ENCODE measurements at regions not wholly inside any gene's neighbourhood (a gene's known extent, or its start where the extent isn't known, plus 50 kb on each side); places are given as distances from the start of the nearest gene placed in this dataset.

DNA sequence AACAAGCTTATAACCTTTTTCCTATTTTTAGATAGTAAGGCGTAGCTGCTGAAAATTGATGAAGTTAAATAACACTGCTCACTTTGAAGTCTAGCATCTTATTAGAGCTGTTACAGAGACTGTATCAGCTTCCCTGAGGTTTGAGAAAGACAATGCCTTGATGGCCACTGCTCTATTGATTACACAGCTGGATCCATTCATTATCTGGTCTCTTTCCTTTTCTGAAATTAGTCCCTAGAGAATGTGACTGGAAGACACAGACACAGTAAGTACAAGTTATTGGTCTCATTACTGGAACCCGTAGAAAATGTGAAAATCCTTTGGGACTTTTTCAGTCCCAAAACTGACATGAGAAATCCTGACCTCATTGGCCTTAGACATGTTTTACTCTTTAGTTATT, 188.3 kb downstream of the NAF1 start:
- no peak for FAIRE-seq

DNA sequence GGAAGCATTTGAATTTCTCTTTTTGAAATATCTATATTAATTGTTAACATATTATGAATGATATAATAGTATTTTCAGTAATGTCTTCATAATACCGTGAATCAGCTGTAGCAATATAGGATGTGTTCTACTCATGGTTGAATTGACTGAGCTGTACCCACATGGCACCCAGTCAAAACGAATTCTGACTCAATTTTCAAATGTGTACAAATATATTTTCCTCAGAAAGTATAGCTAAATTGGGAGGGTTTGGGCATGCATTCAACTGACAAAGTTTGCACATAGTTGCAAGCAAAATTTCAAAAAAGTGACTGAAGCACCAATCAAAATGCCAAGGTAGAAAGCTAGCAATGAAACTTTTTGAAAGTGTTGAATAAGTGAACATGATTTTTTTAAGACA, 188.9 kb downstream of the NAF1 start:
- no peak overlapping the region for H3K4me2 ChIP-seq
- ATAC-seq (no peak), DNase-seq (ENCODE audit: low read depth in 1 of 2, low spot score in 1 of 2) (no peak), FAIRE-seq (no peak)
- ChIA-PET POLR2A (no interaction called here), CTCF (no interaction called here)
- no peak overlapping the region for H3K4me3 ChIP-seq
- H3K27ac ChIP-seq, result no peak overlapping the region
- H3K4me1 ChIP-seq, result no peaks in the 10 kb centered on the region
- no peak for TF ChIP-seq KDM1A (IDR thresholded peaks at IDR 0.05; ENCODE audit: low read depth)
- no peak for TF ChIP-seq JUNB (IDR thresholded peaks at IDR 0.05)
- TF ChIP-seq MAZ (IDR thresholded peaks at IDR 0.05; ENCODE audit: borderline replicate concordance, low read depth, low read length), result no peak
- TF ChIP-seq RARB (CRISPR knock-in tag; IDR thresholded peaks at IDR 0.05), result no peak
- TF ChIP-seq CBX8 (IDR thresholded peaks at IDR 0.05), result 0 out of 2 replicates have a peak, but pooled peaks have one; percentile 69
- no peak for TF ChIP-seq POLR2AphosphoS2 (conservative IDR thresholded peaks at IDR 0.05; ENCODE audit: low read length)
- TF ChIP-seq ZC3H11A (IDR thresholded peaks at IDR 0.05), result no peak
- peak; percentile 77; the same call in 1 of the 2 replicates for TF ChIP-seq RNF2 (IDR thresholded peaks at IDR 0.05; ENCODE audit: borderline replicate concordance, low read depth)
- no peak for TF ChIP-seq E2F6 (IDR thresholded peaks at IDR 0.05; ENCODE audit: borderline replicate concordance, low read depth)
- no peak for TF ChIP-seq ATOH8 (CRISPR knock-in tag; IDR thresholded peaks at IDR 0.05; ENCODE audit: low read depth)
- TF ChIP-seq, protein P1, sequence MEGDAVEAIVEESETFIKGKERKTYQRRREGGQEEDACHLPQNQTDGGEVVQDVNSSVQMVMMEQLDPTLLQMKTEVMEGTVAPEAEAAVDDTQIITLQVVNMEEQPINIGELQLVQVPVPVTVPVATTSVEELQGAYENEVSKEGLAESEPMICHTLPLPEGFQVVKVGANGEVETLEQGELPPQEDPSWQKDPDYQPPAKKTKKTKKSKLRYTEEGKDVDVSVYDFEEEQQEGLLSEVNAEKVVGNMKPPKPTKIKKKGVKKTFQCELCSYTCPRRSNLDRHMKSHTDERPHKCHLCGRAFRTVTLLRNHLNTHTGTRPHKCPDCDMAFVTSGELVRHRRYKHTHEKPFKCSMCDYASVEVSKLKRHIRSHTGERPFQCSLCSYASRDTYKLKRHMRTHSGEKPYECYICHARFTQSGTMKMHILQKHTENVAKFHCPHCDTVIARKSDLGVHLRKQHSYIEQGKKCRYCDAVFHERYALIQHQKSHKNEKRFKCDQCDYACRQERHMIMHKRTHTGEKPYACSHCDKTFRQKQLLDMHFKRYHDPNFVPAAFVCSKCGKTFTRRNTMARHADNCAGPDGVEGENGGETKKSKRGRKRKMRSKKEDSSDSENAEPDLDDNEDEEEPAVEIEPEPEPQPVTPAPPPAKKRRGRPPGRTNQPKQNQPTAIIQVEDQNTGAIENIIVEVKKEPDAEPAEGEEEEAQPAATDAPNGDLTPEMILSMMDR (IDR thresholded peaks at IDR 0.05), result no peak
- TF ChIP-seq, protein P2, sequence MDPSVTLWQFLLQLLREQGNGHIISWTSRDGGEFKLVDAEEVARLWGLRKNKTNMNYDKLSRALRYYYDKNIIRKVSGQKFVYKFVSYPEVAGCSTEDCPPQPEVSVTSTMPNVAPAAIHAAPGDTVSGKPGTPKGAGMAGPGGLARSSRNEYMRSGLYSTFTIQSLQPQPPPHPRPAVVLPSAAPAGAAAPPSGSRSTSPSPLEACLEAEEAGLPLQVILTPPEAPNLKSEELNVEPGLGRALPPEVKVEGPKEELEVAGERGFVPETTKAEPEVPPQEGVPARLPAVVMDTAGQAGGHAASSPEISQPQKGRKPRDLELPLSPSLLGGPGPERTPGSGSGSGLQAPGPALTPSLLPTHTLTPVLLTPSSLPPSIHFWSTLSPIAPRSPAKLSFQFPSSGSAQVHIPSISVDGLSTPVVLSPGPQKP (IDR thresholded peaks at IDR 0.05; ENCODE audit: low read depth, low read length), result no peak
- TF ChIP-seq ZFP36 (IDR thresholded peaks at IDR 0.05; ENCODE audit: borderline replicate concordance, partially characterized antibody), result no peak
- TF ChIP-seq USF2 (IDR thresholded peaks at IDR 0.05), result no peak
- WGBS (ENCODE audit: missing lambda C conversion rate), result 13% methylated on average over 2 of the region's 2 CpGs
- no peaks in the 10 kb centered on the region for H3K9me3 ChIP-seq

More for the DNA sequence above, 188.3 kb downstream of the NAF1 start:
- Histone ChIP-seq H3K9me3 (no peaks in the 10 kb centered on the region), H3K4me2 (no peak overlapping the region), H3K27ac (no peak overlapping the region), H3K4me1 (no peaks in the 10 kb centered on the region), H3K4me3 (no peak overlapping the region)
- 69% methylated on average over 2 of the region's 2 CpGs for WGBS (ENCODE audit: missing lambda C conversion rate)
- DNase-seq (ENCODE audit: low read depth in 1 of 2, low spot score in 1 of 2) (no peak), ATAC-seq (no peak)
- ChIA-PET POLR2A (no interaction called here), CTCF (no interaction called here)
- TF ChIP-seq, protein P2 (IDR thresholded peaks at IDR 0.05; ENCODE audit: low read depth, low read length), result no peak
- no peak for TF ChIP-seq NFE2L2 (conservative IDR thresholded peaks at IDR 0.05; ENCODE audit: low read length)
- no peak for TF ChIP-seq POLR2A (IDR thresholded peaks at IDR 0.05; ENCODE audit: low read length)
- no peak for TF ChIP-seq MAX (IDR thresholded peaks at IDR 0.05)
- no peak for TF ChIP-seq HOXA7 (CRISPR knock-in tag; IDR thresholded peaks at IDR 0.05)
